A673 (cell line): ENCODE measurements at regions not wholly inside any gene's neighbourhood (a gene's known extent, or its start where the extent isn't known, plus 50 kb on each side); places are given as distances from the start of the nearest gene placed in this dataset.
"Not testable (repeated sequence)": the region's sequence is repeated elsewhere in the genome, so short reads cannot be mapped to it uniquely, and the experiment has no call there.

Source experiments
- BruUV-seq: library from RNA; stranded (reverse); fragments of 400-500 nt; replicated peaks from 2 replicates; lab custom pipeline; 2021; lab: Mats Ljungman, UMichigan
- CTCF ChIA-PET: fragments of 300-600 bp; sonication (Branson Sonifier 250); formaldehyde crosslinking; loops from one replicate; lab custom pipeline; 2022; ENCODE audit warnings: antibody characterized with exemption; lab: Charles Lee
- POLR2A ChIA-PET: fragments of 300-600 bp; sonication (Branson Sonifier 250); formaldehyde crosslinking; loops from one replicate; lab custom pipeline; 2022; ENCODE audit warnings: antibody characterized with exemption; ENCODE audit not compliant: low non-redundant PET; lab: Charles Lee
- DNase-seq: peaks from one replicate; pipeline ENCODE4 v3.0.0-alpha.2; 2015; ENCODE audit warnings: low spot score
- H3K27ac ChIP-seq: fragments of 200-600 bp; sonication (generic); 2 replicates; pipeline ENCODE4 v1.5.1; 2016; ENCODE audit warnings: mixed run types, low read depth, mild to moderate bottlenecking, mixed read lengths, antibody characterized with exemption, low read length; ENCODE audit not compliant: poor library complexity, severe bottlenecking
- H3K27me3 ChIP-seq: fragments of 200-600 bp; sonication (generic); replicated peaks from 2 replicates; pipeline ENCODE4 v1.6.1; 2017; ENCODE audit warnings: mixed run types, low read depth, mild to moderate bottlenecking, mixed read lengths, antibody characterized with exemption, low read length; ENCODE audit not compliant: insufficient read depth, poor library complexity
- H3K36me3 ChIP-seq: fragments of 200-600 bp; sonication (generic); 2 replicates; pipeline ENCODE4 v1.6.1; 2016; ENCODE audit warnings: mixed run types, mild to moderate bottlenecking, mixed read lengths, antibody characterized with exemption, low read length; ENCODE audit not compliant: insufficient read depth, poor library complexity, severe bottlenecking
- H3K4me1 ChIP-seq: fragments of 200-600 bp; sonication (generic); 2 replicates; pipeline ENCODE4 v1.6.1; 2017; ENCODE audit warnings: mixed run types, mild to moderate bottlenecking, mixed read lengths, antibody characterized with exemption, low read length; ENCODE audit not compliant: insufficient read depth, poor library complexity, severe bottlenecking
- H3K4me3 ChIP-seq: fragments of 200-600 bp; sonication (generic); 2 replicates; pipeline ENCODE4 v1.5.1; 2016; ENCODE audit warnings: low read depth, mixed run types, mild to moderate bottlenecking, mixed read lengths, low read length; ENCODE audit not compliant: poor library complexity, severe bottlenecking
- H3K9me3 ChIP-seq: fragments of 200-600 bp; sonication (generic); 2 replicates; pipeline ENCODE4 v1.6.1; 2016; ENCODE audit warnings: mixed run types, low read depth, mild to moderate bottlenecking, mixed read lengths, antibody characterized with exemption, low read length; ENCODE audit not compliant: poor library complexity, severe bottlenecking
- EZH2 ChIP-seq: fragments of 200-600 bp; sonication (generic); IDR thresholded peaks from 2 replicates; pipeline ENCODE4 v1.6.1; 2017; ENCODE audit warnings: borderline replicate concordance, low read depth, mild to moderate bottlenecking, mixed read lengths, antibody characterized with exemption, low read length; ENCODE audit not compliant: poor library complexity, severe bottlenecking
- intact Hi-C: fragments of 100-400 bp; cut with micrococcal nuclease; formaldehyde crosslinking; loops from one replicate; pipeline ENCODE4 v1.10.0; 2022; ENCODE audit not compliant: unreplicated experiment
- TF ChIP-seq, protein P1 (sequence below): fragments of 300-800, 200-600 bp; sonication (generic); conservative IDR thresholded peaks from 2 replicates; pipeline ENCODE4 v1.5.1; 2017; ENCODE audit warnings: low read depth, mild to moderate bottlenecking, antibody characterized with exemption, low read length, moderate library complexity, mixed read lengths

- intact Hi-C loops = no loop called here
- CTCF ChIA-PET = no interaction called here
- Histone ChIP-seq H3K4me3 (no peak overlapping the region), H3K4me1 (peaks cover 20% of the 10 kb centered on the region), H3K36me3 (no peaks in the 10 kb centered on the region), H3K9me3 (no peaks in the 10 kb centered on the region), H3K27ac (no peak overlapping the region), H3K27me3 (no peaks in the 10 kb centered on the region)
- BruUV-seq = no TSS peak
- TF ChIP-seq, protein P1, sequence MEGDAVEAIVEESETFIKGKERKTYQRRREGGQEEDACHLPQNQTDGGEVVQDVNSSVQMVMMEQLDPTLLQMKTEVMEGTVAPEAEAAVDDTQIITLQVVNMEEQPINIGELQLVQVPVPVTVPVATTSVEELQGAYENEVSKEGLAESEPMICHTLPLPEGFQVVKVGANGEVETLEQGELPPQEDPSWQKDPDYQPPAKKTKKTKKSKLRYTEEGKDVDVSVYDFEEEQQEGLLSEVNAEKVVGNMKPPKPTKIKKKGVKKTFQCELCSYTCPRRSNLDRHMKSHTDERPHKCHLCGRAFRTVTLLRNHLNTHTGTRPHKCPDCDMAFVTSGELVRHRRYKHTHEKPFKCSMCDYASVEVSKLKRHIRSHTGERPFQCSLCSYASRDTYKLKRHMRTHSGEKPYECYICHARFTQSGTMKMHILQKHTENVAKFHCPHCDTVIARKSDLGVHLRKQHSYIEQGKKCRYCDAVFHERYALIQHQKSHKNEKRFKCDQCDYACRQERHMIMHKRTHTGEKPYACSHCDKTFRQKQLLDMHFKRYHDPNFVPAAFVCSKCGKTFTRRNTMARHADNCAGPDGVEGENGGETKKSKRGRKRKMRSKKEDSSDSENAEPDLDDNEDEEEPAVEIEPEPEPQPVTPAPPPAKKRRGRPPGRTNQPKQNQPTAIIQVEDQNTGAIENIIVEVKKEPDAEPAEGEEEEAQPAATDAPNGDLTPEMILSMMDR = no peak
- TF ChIP-seq EZH2 = no peak
- DNase-seq = no peak
- POLR2A ChIA-PET = interaction anchor here (0.9 kb wide), 1 partner anchor 72 kb away, joined by 3 read pairs; no protein-coding TSS in a partner anchor
Observed at GRCh38 chr15:92848464-92848851, 51.7 kb upstream of the CHD2 start.

DNA sequence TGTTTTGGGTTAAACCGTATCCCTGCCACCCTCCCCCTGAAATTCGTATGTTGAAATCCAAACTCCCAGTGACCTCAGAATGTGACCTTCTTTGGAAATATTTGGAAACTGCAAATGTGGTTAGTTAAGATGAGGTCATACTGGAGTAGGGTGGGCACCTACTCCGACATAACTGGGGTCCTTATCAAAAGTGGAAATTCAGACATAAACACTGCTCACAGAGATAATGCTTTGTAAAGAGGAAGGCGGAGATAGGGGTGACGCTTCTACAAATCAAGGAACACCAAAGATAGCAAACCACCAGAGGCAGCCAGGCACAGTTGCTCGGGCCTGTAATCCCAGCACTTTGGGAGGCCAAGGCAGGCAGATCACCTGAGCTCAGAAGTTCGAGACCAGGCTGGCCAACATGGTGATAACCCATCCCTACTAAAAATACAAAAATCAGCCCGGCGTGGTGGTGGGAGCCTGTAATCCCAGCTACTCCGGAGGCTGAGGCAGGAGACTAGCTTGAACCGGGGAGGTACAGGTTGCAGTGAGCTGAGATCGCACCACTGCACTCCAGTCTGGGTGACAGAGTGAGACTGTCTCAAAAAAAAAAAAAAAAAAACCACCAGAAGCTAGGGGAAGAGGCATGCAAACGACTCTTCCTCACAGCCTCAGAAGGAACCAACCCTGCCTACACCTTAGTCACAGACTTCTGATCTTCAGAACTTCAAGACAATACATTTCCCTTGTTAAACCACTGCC is 51.1 kb upstream of the CHD2 start:
- Histone ChIP-seq H3K27me3 (no peaks in the 10 kb centered on the region), H3K4me1 (peaks cover 23% of the 10 kb centered on the region), H3K4me3 (no peak overlapping the region), H3K9me3 (no peaks in the 10 kb centered on the region), H3K36me3 (no peaks in the 10 kb centered on the region), H3K27ac (no peak overlapping the region)
- TF ChIP-seq, protein P1 = no peak
- TF ChIP-seq EZH2 = no peak
- BruUV-seq = no TSS peak
- ChIA-PET POLR2A (no interaction called here), CTCF (no interaction called here)
- intact Hi-C loops = no loop called here
- DNase-seq = no peak

DNA sequence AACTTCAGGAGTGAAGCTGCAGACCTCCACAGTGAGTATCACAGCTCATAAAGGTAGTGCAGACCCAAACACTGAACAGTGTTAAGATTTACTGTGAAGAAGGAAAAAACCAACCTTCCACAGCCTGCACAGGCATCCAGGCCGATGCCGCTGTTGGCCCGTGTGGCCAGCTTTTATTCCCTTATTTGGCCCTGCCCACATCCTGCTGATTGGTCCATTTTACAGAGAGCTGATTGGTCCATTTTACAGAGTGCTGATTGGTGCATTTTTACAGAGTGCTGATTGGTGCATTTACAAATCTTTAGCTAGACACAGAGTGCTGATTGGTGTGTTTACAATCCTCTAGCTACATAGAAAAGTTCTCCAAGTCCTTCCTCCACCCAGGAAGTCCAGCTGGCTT is 49.9 kb upstream of the CHD2 start:
- H3K4me3 ChIP-seq, intact Hi-C loops, CTCF ChIA-PET, H3K36me3 ChIP-seq, H3K27ac ChIP-seq, H3K9me3 ChIP-seq, BruUV-seq, H3K27me3 ChIP-seq, DNase-seq: not testable (repeated sequence)
- POLR2A ChIA-PET = interaction anchor here (0.6 kb wide), 1 partner anchor 21 kb away, joined by 18 read pairs; no protein-coding TSS in a partner anchor
- peaks cover 16% of the 10 kb centered on the region for H3K4me1 ChIP-seq
